Activated CD4-positive, alpha-beta T cell treated with anti-CD3 and anti-CD28 coated beads, Interleukin-2, amount 10 ng/mL, durations not matched to agents 7 days and 5 days (primary cell): ENCODE measurements at regions not wholly inside any gene's neighbourhood (a gene's known extent, or its start where the extent isn't known, plus 50 kb on each side); places are given as distances from the start of the nearest gene placed in this dataset.

ENCODE experiments used
- CTCF ChIA-PET: fragments of 350-600 bp; sonication (Branson Sonifier 250); formaldehyde crosslinking; loops from one replicate; lab custom pipeline; 2021; ENCODE audit warnings: antibody characterized with exemption; lab: Charles Lee
- POLR2A ChIA-PET: fragments of 350-600 bp; sonication (Branson Sonifier 250); formaldehyde crosslinking; loops from one replicate; lab custom pipeline; 2021; ENCODE audit warnings: antibody characterized with exemption; lab: Charles Lee
- DNase-seq: peaks from one replicate; pipeline ENCODE4 v3.0.0-alpha.2; 2020
- H3K27ac Mint-ChIP-seq: one replicate; pipeline ENCODE4 v1.8.0; 2021; ENCODE audit warnings: mild to moderate bottlenecking, moderate library complexity, mixed read lengths
- H3K27me3 Mint-ChIP-seq: one replicate; pipeline ENCODE4 v1.8.0; 2021; ENCODE audit warnings: mixed read lengths
- H3K36me3 Mint-ChIP-seq: one replicate; pipeline ENCODE4 v1.8.0; 2021; ENCODE audit warnings: low read depth, mixed read lengths
- H3K4me1 Mint-ChIP-seq: one replicate; pipeline ENCODE4 v1.8.0; 2021; ENCODE audit warnings: mixed read lengths
- H3K4me3 Mint-ChIP-seq: one replicate; pipeline ENCODE4 v1.8.0; 2021; ENCODE audit warnings: mild to moderate bottlenecking, moderate library complexity, mixed read lengths
- H3K9me3 Mint-ChIP-seq: one replicate; pipeline ENCODE4 v1.8.0; 2021; ENCODE audit warnings: mixed read lengths

- POLR2A ChIA-PET = no interaction called here
- Mint-ChIP-seq H3K27ac (no peak overlapping the region), H3K4me3 (no peak overlapping the region), H3K27me3 (no peaks in the 10 kb centered on the region), H3K4me1 (no peaks in the 10 kb centered on the region), H3K36me3 (no peaks in the 10 kb centered on the region), H3K9me3 (peaks cover 3% of the 10 kb centered on the region)
- no peak for DNase-seq
- CTCF ChIA-PET = no interaction called here
Observed at GRCh38 chr13:82947683-82948082, 934.6 kb downstream of the SLITRK1 start.

- Mint-ChIP-seq H3K4me3 (no peak overlapping the region), H3K9me3 (peaks cover 3% of the 10 kb centered on the region), H3K27me3 (no peaks in the 10 kb centered on the region), H3K27ac (no peak overlapping the region), H3K36me3 (no peaks in the 10 kb centered on the region), H3K4me1 (no peaks in the 10 kb centered on the region)
- DNase-seq = no peak
- CTCF ChIA-PET = no interaction called here
- POLR2A ChIA-PET = no interaction called here
Observed at GRCh38 chr13:82947191-82947621, 935.1 kb downstream of the SLITRK1 start.

- H3K4me3 Mint-ChIP-seq = no peak overlapping the region
- no peak for DNase-seq
- peaks cover under 1% of the 10 kb centered on the region for H3K9me3 Mint-ChIP-seq
- ChIA-PET POLR2A (no interaction called here), CTCF (no interaction called here)
- H3K27me3 Mint-ChIP-seq = no peaks in the 10 kb centered on the region
- H3K36me3 Mint-ChIP-seq = no peaks in the 10 kb centered on the region
- no peaks in the 10 kb centered on the region for H3K4me1 Mint-ChIP-seq
- H3K27ac Mint-ChIP-seq = no peak overlapping the region
Observed at GRCh38 chr13:82938644-82939043, 943.6 kb downstream of the SLITRK1 start.

- ChIA-PET CTCF (no interaction called here), POLR2A (no interaction called here)
- Mint-ChIP-seq H3K4me1 (no peaks in the 10 kb centered on the region), H3K4me3 (no peak overlapping the region), H3K36me3 (no peaks in the 10 kb centered on the region), H3K9me3 (no peaks in the 10 kb centered on the region), H3K27me3 (no peaks in the 10 kb centered on the region), H3K27ac (no peak overlapping the region)
- DNase-seq = no peak
Observed at GRCh38 chr13:82934000-82934399, 948.3 kb downstream of the SLITRK1 start.

- peaks cover 2% of the 10 kb centered on the region for H3K9me3 Mint-ChIP-seq
- no peaks in the 10 kb centered on the region for H3K4me1 Mint-ChIP-seq
- H3K27me3 Mint-ChIP-seq = no peaks in the 10 kb centered on the region
- no peak for DNase-seq
- POLR2A ChIA-PET = no interaction called here
- no peaks in the 10 kb centered on the region for H3K36me3 Mint-ChIP-seq
- H3K27ac Mint-ChIP-seq = no peak overlapping the region
- no peak overlapping the region for H3K4me3 Mint-ChIP-seq
- CTCF ChIA-PET = no interaction called here
Observed at GRCh38 chr13:82925114-82925513, 957.2 kb downstream of the SLITRK1 start.

GRCh38 chr13:82917984-82918383 is 964.3 kb downstream of the SLITRK1 start:
- H3K36me3 Mint-ChIP-seq = no peaks in the 10 kb centered on the region

GRCh38 chr13:82912564-82912963 is 969.7 kb downstream of the SLITRK1 start:
- DNase-seq = no peak
- H3K36me3 Mint-ChIP-seq = no peaks in the 10 kb centered on the region
- no peak overlapping the region for H3K27ac Mint-ChIP-seq
- no peak overlapping the region for H3K4me3 Mint-ChIP-seq
- POLR2A ChIA-PET = no interaction called here
- no peaks in the 10 kb centered on the region for H3K4me1 Mint-ChIP-seq
- H3K9me3 Mint-ChIP-seq = peaks cover 5% of the 10 kb centered on the region
- no peaks in the 10 kb centered on the region for H3K27me3 Mint-ChIP-seq
- CTCF ChIA-PET = no interaction called here

More at GRCh38 chr13:82917984-82918383, 964.3 kb downstream of the SLITRK1 start:
- DNase-seq = no peak
- H3K4me1 Mint-ChIP-seq = no peaks in the 10 kb centered on the region
- ChIA-PET POLR2A (no interaction called here), CTCF (no interaction called here)
- H3K27me3 Mint-ChIP-seq = no peaks in the 10 kb centered on the region
- H3K4me3 Mint-ChIP-seq = no peak overlapping the region
- no peak overlapping the region for H3K27ac Mint-ChIP-seq
- no peaks in the 10 kb centered on the region for H3K9me3 Mint-ChIP-seq

GRCh38 chr13:82905071-82905470 is 977.2 kb downstream of the SLITRK1 start:
- ChIA-PET CTCF (no interaction called here), POLR2A (no interaction called here)
- H3K27ac Mint-ChIP-seq = no peak overlapping the region
- H3K36me3 Mint-ChIP-seq = no peaks in the 10 kb centered on the region
- no peak overlapping the region for H3K4me3 Mint-ChIP-seq
- no peaks in the 10 kb centered on the region for H3K27me3 Mint-ChIP-seq
- no peak for DNase-seq
- no peaks in the 10 kb centered on the region for H3K4me1 Mint-ChIP-seq
- H3K9me3 Mint-ChIP-seq = peaks cover 11% of the 10 kb centered on the region

- no peaks in the 10 kb centered on the region for H3K36me3 Mint-ChIP-seq
- no peak overlapping the region for H3K27ac Mint-ChIP-seq
- POLR2A ChIA-PET = no interaction called here
Observed at GRCh38 chr13:82900453-82900852, 981.8 kb downstream of the SLITRK1 start.

GRCh38 chr13:82898586-82898985 is 983.7 kb downstream of the SLITRK1 start:
- no peaks in the 10 kb centered on the region for H3K4me1 Mint-ChIP-seq
- no peak overlapping the region for H3K4me3 Mint-ChIP-seq
- no peaks in the 10 kb centered on the region for H3K9me3 Mint-ChIP-seq
- H3K27me3 Mint-ChIP-seq = no peaks in the 10 kb centered on the region
- ChIA-PET CTCF (no interaction called here), POLR2A (no interaction called here)
- no peaks in the 10 kb centered on the region for H3K36me3 Mint-ChIP-seq
- H3K27ac Mint-ChIP-seq = no peak overlapping the region
- DNase-seq = no peak

More at GRCh38 chr13:82900453-82900852, 981.8 kb downstream of the SLITRK1 start:
- Mint-ChIP-seq H3K4me3 (no peak overlapping the region), H3K4me1 (no peaks in the 10 kb centered on the region), H3K9me3 (peaks cover 5% of the 10 kb centered on the region), H3K27me3 (no peaks in the 10 kb centered on the region)
- CTCF ChIA-PET = no interaction called here
- DNase-seq = no peak

GRCh38 chr13:82879921-82880320 is 1002.4 kb downstream of the SLITRK1 start:
- POLR2A ChIA-PET = interaction anchor here (0.5 kb wide), 1 partner anchor 465 kb away, joined by 3 read pairs; no protein-coding TSS in a partner anchor
- Mint-ChIP-seq H3K4me1 (no peaks in the 10 kb centered on the region), H3K36me3 (no peaks in the 10 kb centered on the region), H3K9me3 (peaks cover 2% of the 10 kb centered on the region), H3K27me3 (no peaks in the 10 kb centered on the region), H3K4me3 (no peak overlapping the region), H3K27ac (no peak overlapping the region)
- no peak for DNase-seq
- CTCF ChIA-PET = no interaction called here

- Mint-ChIP-seq H3K27me3 (no peaks in the 10 kb centered on the region), H3K4me3 (no peak overlapping the region), H3K9me3 (peaks cover 2% of the 10 kb centered on the region), H3K4me1 (no peaks in the 10 kb centered on the region), H3K27ac (no peak overlapping the region), H3K36me3 (no peaks in the 10 kb centered on the region)
- ChIA-PET POLR2A (no interaction called here), CTCF (no interaction called here)
- no peak for DNase-seq
Observed at GRCh38 chr13:82878536-82878935, 1003.7 kb downstream of the SLITRK1 start.

- Mint-ChIP-seq H3K36me3 (no peaks in the 10 kb centered on the region), H3K4me1 (no peaks in the 10 kb centered on the region), H3K4me3 (no peak overlapping the region), H3K27ac (no peak overlapping the region), H3K9me3 (no peaks in the 10 kb centered on the region), H3K27me3 (no peaks in the 10 kb centered on the region)
- ChIA-PET POLR2A (no interaction called here), CTCF (no interaction called here)
- DNase-seq = no peak
Observed at GRCh38 chr13:82867284-82867683, 1015.0 kb downstream of the SLITRK1 start.

- Mint-ChIP-seq H3K36me3 (no peaks in the 10 kb centered on the region), H3K27ac (no peak overlapping the region), H3K4me1 (no peaks in the 10 kb centered on the region), H3K9me3 (peaks cover 9% of the 10 kb centered on the region), H3K27me3 (no peaks in the 10 kb centered on the region), H3K4me3 (no peak overlapping the region)
- DNase-seq = no peak
- ChIA-PET CTCF (no interaction called here), POLR2A (no interaction called here)
Observed at GRCh38 chr13:82850644-82851043, 1031.6 kb downstream of the SLITRK1 start.
